Esophagus squamous epithelium (tissue), 4 donors: ENCODE measurements at regions not wholly inside any gene's neighbourhood (a gene's known extent, or its start where the extent isn't known, plus 50 kb on each side); places are given as distances from the start of the nearest gene placed in this dataset.

Experiments used
- POLR2A ChIP-seq, 4 donors: fragments of 450-650 bp; IDR thresholded peaks; one replicate each; pipeline ENCODE4 v1.6.1; 2017; ENCODE audit warnings: antibody characterized with exemption in 4 of 4, mild to moderate bottlenecking in 4 of 4, moderate library complexity in 3 of 4
- TF ChIP-seq, protein P1 (sequence below), 6 experiments: fragments of 450-650 bp in 4 of 6; fragments of 200-600 bp in 2 of 6; sonication (generic) in 2 of 6; IDR thresholded peaks; one replicate each; pipeline ENCODE4 v1.5.1; 2016 to 2019; ENCODE audit warnings: antibody characterized with exemption in 6 of 6, mild to moderate bottlenecking in 4 of 6, moderate library complexity in 4 of 6

DNA sequence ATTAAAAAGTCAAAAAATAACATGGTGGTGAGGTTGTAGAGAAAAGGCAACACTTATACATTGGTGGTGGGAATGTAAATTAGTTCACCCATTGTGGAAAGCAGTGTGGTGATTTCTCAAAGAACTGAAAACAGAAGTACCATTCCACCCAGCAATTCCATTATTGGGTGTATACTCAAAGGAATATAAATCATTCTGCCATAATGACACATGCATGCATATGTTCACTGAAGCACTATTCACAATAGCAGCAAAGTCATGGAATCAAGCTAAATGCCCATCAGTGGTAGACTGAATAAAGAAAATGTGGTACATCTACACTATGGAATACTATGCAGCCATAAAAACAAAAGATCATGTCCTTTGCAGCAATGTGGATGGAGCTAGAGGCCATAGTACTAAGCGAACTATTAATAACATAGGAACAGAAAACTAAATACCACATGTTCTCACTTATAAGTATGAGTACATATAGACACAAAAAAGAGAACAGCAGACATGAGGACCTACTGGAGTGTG is 66.1 kb upstream of the MKLN1 start:
- TF ChIP-seq, protein P1, sequence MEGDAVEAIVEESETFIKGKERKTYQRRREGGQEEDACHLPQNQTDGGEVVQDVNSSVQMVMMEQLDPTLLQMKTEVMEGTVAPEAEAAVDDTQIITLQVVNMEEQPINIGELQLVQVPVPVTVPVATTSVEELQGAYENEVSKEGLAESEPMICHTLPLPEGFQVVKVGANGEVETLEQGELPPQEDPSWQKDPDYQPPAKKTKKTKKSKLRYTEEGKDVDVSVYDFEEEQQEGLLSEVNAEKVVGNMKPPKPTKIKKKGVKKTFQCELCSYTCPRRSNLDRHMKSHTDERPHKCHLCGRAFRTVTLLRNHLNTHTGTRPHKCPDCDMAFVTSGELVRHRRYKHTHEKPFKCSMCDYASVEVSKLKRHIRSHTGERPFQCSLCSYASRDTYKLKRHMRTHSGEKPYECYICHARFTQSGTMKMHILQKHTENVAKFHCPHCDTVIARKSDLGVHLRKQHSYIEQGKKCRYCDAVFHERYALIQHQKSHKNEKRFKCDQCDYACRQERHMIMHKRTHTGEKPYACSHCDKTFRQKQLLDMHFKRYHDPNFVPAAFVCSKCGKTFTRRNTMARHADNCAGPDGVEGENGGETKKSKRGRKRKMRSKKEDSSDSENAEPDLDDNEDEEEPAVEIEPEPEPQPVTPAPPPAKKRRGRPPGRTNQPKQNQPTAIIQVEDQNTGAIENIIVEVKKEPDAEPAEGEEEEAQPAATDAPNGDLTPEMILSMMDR (IDR thresholded peaks at IDR 0.05), result no peak
- no peak for TF ChIP-seq POLR2A (IDR thresholded peaks at IDR 0.05)
